DOHH2 (cell line): ENCODE measurements at regions not wholly inside any gene's neighbourhood (a gene's known extent, or its start where the extent isn't known, plus 50 kb on each side); places are given as distances from the start of the nearest gene placed in this dataset.

ENCODE experiments used
- EZH2phosphoT487 ChIP-seq: fragments of 200-600 bp; sonication (generic); IDR thresholded peaks from 2 replicates; pipeline ENCODE4 v1.6.1; 2017; ENCODE audit warnings: borderline replicate concordance, mild to moderate bottlenecking, antibody characterized with exemption, low read length, moderate library complexity, mixed read lengths
- TF ChIP-seq, protein P1 (sequence below): fragments of 200-600 bp; sonication (generic); IDR thresholded peaks from one replicate; pipeline ENCODE4 v1.5.1; 2014; ENCODE audit warnings: antibody characterized with exemption, mild to moderate bottlenecking, low read depth, low read length; ENCODE audit not compliant: poor library complexity, severe bottlenecking

DNA sequence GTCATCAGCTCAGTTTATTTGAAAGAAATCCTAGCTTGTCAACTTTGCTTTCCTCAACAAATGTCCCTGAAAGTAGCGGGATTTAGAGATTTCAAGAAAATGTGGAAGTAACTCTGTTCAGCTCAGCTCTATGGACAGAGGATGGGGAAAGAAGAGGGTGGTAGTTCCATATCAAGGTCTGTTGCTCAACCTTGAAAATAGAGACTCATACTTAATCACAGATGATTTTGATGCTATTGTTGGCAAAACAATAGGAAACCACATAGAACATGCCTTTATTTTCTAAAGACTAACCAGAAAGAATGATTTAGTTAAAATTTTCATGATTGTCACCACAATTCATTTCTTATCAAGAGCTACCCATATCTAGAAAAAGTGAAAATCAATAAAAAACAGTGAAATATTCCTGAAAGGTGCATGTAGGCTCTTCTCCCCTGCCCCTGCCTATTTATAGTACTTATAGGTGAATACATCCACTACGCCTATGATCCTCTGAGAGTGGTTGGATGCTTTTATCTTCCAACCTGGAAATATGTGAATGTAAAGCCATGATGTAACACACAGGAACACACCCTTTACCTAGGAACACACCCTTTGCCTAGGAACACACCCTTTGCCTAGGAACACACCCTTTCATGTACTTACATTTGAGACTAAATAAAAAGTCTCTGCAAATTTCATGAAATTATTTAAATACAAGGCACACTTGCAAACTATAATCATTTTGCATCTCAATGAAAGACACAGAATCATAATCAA lies 65.8 kb downstream of the ETAA1 start:
- TF ChIP-seq, protein P1, sequence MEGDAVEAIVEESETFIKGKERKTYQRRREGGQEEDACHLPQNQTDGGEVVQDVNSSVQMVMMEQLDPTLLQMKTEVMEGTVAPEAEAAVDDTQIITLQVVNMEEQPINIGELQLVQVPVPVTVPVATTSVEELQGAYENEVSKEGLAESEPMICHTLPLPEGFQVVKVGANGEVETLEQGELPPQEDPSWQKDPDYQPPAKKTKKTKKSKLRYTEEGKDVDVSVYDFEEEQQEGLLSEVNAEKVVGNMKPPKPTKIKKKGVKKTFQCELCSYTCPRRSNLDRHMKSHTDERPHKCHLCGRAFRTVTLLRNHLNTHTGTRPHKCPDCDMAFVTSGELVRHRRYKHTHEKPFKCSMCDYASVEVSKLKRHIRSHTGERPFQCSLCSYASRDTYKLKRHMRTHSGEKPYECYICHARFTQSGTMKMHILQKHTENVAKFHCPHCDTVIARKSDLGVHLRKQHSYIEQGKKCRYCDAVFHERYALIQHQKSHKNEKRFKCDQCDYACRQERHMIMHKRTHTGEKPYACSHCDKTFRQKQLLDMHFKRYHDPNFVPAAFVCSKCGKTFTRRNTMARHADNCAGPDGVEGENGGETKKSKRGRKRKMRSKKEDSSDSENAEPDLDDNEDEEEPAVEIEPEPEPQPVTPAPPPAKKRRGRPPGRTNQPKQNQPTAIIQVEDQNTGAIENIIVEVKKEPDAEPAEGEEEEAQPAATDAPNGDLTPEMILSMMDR: no peak
- TF ChIP-seq EZH2phosphoT487: no peak
